ENCODE measurements at regions not wholly inside any gene's neighbourhood (a gene's known extent, or its start where the extent isn't known, plus 50 kb on each side); places are given as distances from the start of the nearest gene placed in this dataset.
"Not testable (repeated sequence)": the region's sequence is repeated elsewhere in the genome, so short reads cannot be mapped to it uniquely, and the experiment has no call there.

DNA sequence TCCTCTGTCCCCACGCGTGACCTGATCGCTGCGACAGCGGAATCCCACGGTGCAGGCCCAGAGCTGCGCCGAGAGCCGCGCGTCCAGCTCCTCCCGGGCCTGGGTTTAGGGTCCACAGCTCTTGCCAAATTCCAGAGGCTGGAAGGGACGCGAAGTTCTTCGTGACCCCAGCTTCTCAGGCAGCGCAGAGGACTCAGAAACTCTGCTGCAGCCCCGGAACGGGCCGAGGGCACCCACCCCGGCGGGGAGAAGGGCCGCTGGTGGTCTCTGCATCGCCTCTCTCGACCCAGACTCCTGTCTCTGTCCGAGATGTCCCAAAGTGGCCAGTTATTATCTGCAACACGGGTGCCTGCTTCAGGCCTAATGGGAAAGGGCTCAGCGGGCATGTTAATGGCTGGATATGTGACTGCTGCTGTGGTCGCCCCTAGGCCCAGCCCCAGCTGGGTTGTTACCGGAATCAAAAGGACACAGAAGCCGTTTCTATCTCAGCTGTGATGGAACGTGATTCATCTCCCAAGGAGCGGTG is 236.4 kb downstream of the VRK1 start:
- ATAC-seq = no peak

DNA sequence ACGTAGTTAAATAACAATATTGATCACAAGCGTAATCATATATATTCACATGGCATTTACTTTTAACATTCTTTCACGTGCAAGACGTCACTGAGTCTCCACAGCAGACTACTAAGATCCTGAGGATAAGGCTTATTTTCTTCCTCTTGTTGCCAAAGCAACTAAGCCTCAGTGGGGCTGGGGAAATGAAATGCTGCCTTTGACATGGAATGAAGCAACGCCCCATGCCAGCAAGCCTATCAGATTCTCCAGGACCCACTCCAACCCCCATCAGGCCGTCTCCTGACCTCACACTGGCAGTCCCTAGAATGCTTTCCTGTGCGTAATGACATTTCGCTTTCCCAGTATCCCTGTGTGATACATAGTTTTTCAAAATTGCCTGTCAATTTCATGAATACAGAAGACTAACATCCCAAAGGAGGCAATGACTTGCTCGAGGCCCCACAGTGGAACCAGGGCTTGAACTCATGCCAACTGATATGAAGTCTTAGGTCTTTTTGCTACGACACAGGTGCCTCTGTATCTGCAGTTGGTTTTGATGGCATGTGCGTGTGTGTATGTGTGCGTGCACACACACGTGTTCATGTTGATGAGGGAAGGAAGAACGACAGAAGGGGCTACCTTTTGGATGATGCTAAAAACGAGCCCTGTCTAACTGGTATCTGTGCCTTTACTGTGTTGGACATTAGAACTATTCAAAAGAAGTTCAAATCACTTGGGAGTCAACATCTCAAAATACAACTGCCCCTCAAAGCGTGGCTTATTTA is 239.1 kb downstream of the VRK1 start:
- ATAC-seq = no peak

DNA sequence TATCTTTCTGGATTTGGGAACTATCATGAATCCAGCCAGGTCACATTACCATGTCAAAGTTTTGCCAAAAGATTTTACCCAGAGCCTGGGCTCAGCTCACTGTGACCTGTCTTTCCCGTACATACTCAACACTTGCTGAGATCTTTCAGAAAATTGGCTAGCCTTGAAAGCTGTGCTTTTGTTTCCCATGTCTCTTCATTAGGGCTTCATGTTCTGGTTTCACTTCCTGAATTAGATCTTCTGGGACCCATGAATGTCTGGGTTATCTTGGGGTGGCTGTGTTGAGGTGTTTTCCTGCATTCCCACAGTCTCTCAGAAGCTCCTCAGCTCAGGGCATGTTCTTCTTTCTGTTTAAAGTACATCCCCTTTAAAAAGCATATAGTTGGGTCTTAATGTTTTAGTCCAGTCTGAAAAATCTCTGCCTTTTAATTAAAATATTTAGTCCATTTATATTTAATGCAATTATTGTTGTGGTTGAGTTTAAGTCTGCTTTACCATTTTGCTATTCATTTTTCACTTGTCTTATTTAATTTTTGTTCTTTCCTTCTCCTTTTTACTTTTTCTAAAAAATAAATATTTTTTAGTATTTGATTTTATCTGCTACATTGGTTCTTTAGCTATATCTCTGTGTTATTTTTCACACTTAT is 242.7 kb downstream of the VRK1 start:
- ATAC-seq = no peak

DNA sequence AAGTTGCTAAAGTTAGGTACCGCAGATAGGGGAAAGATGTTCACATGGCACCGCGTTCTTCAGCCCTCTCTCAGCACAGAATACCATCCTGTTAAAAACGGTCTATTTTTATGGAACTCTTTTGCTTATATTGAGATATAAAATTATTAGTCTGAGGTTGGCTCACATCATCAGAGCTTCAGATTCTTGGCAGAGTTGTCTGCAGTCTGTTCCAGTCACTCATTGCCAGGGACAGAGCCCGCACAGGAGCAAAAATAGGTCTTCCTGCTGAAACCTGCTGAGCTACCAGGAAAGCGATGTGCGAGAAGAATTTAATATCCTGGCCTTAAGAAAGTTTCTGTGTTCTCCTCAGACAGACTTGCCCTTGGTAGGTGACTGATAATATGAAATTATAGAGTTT is 249.8 kb downstream of the VRK1 start:
- no peak for ATAC-seq

DNA sequence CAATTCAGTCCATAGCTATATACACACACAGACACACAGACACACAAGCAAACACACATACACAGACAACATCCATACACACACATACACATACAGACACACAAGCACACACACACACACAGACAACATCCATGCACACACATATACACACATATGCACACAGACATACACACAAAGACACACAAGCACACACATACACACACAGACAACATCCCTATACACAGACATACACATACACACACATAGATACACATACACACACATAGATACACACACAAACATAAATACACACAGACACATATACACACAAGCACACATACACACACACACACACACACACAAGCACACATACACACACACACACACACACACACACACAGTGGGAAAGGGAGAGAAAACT is 254.8 kb downstream of the VRK1 start:
- no peak for ATAC-seq

DNA sequence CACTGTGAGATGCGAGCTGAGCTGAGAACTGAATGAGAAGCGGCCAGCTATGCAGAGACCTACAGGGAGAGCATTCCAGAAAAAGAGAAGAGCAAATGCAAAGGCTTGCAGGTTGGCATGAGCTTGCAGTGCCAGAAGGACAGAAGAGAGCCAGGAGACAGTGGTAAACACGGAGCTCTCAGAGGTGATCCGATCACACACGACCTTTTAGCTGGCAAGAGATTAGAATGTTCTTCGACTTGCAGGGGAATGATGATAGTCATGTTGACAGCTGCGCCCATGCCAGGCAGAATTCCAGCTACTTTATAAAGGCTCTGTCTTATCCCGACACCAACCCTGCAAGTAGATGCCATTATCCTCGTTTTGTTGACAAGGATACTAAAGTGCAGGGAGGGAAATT is 256.8 kb downstream of the VRK1 start:
- ATAC-seq = no peak

DNA sequence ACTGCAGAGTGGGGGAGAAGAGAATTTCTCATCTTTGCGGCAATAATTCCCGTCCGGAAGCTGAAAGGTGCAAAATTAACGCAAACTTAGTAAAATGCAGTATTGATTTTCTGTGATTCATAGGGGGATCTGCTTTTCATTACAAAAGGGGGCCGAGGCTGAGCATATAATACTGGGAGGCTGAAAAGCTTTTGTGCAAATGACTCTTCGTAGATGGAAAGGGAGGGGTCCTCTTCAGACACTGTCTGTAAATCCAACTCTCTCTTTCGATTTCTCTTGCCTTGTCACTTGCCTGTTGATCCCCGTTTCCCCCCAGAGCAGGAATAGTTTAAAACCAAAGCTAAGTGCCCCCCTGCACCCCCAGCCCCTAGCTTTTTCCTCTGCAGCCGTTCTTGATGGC is 258.2 kb downstream of the VRK1 start:
- no peak for ATAC-seq

DNA sequence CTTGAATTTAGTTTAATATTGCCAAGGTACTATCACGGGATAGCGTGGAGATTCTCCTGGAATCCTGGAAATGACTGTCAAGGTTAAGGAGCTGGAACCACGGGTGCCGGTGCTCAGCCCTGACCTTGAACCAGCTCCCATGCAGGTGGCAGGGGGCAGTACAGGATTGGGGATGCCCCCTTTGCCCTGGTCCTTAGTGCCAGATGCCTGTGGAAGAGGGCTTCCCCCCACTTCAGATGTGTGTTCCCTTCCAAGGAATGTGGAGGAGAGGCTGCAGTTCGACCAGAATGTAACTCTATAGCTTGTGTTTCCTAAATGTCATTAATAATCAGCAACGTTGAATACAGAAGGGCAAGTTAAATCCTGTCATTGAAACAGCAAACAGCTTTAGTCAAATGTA is 258.9 kb downstream of the VRK1 start:
- no peak for ATAC-seq

DNA sequence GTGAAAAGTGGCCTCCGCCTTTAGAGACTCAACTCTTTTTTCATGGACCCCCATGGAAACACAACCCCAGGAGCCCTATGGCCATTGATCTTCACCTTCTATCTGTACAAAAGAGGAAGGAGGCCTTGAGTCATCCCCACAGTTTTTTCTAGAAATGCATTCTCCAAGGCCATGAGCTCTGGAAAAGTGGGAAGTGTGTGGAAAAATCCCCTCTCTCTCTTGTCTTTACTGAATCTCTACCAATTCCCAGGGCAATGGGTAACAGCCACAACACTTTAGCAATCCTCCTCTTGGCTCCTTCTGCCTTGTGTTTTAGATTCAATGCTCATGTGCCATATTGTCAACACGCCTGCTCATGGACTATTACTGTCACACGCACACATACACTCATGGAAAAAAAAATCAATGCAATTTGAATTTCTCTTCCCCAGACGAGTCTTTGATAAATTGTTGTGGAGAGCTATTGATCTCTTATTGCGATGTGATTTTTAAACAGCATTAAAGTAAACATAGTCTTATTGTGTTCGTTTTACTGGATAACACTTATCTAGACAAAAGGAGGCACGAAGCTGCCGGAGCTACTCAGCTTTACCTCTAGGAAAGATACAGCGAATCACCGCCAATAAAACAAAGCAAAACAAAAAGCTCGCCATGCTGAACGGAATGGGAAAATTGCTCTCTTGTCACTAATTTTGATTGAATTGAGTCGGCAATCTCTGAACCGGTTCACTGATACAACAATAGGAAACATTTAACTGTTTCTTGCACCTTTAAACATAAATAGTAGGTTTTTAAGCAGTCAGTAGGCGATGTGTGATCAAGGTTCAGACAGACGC is 260.3 kb downstream of the VRK1 start:
- no peak for ATAC-seq

DNA sequence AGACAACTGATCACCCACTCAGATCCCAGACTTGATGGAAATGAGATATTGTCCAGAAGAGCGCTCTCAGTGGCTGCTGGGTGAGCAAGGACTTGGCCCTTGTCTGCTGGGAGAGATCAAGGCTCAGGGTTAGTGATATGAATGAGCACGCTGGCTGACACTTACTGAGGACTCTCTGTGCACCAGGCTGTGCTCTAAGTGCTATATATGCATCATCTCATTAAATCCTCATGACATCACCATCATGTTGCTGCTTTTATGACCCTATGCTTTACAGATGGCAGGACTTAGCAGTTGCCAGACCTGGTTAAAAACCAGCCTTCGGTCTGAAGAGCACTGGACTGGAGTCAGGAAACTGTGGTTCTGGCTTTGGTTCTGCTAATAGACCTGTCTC is 260.9 kb downstream of the VRK1 start:
- no peak for ATAC-seq

DNA sequence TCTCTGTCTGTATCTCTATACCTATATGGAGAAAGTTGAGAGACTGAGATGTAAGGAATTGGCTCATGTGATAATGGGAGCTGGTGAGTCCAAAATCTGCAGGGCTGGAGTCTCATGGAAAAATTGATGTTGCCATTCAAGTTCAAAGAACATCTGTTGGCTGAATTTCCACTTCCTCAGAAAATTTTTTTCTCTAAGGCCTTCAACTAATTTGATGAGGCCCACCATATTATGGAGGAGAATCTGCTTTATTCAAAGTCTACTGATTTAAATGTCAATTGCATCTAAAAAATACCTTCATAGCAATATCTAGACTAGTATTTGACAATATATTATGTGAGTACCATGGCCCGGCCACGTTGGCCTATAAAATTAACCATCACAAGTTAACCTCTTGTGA is 261.4 kb downstream of the VRK1 start:
- no peak for ATAC-seq

DNA sequence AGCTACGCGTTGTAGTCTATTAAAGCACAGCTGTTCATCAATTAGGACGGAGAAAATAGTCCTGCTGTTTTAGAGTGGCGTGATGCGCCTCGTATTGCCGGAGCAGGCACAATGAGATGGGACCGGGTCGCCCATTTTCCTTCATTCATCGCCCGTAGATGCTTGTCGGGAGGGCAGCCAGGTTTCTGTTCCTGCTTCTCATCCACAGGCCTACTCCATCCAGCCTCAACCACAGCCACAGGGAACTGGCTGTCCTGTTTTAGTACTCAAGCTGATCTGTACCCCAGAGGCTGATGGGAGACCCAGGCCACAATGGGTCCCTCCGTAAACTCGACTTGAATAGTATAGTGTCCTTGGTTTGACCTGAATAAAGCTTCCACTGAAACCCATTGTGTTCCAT is 264.0 kb downstream of the VRK1 start:
- ATAC-seq = no peak

DNA sequence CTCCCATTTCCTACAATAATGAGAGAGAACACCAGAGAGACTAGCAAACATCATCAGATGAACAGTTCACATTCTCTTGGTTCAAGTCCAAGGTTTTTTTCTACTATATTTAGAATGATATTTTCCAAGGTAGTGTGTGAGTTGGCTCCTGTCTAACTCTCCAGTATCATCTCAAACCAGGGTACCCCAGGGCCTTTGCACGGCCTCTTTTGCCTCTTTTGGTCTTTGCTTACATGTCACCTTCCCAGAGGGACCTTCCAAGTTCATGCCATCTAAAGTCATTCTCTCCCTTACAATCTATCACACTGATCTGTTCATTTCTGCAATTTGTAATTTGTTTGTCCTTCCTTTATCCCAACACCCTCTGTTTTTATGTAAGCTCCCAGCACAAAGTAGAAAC is 264.5 kb downstream of the VRK1 start:
- no peak for ATAC-seq

DNA sequence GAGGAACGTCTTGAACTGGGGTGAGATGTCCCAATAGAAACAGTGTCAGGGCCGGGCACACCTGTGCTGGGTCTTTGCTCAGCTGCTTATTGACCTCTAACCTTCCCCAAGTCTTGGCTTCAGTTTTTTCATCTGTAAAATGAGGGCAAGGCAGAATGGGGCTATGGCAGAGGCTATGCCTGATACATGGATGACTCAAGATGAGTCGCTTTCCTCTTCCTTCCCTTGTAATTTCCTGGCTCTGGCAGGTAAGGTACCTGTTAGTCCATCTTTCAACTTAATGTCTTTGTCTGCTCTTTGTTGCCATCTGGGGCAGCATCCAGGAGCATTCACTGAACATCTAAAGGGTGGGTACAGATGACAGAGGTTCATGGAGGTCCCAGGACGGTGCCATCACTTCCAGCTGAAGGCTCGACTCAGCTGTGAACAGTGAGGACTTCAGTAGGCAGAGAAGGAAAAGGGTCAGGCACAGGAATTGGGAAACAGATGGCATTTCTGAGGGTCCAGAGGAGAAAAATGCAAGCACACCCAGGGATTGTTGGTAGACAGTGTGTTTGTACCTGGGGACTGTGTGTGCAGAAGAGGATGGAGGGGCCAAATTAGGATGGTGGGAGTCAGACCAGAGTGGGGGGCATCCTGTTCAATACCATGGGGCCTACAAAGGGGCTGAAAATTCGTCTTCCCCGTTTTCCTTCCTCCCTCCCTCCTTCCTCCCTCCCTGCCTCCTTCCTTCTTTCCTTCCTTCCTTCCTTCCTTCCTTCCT is 268.3 kb downstream of the VRK1 start:
- no peak for ATAC-seq

DNA sequence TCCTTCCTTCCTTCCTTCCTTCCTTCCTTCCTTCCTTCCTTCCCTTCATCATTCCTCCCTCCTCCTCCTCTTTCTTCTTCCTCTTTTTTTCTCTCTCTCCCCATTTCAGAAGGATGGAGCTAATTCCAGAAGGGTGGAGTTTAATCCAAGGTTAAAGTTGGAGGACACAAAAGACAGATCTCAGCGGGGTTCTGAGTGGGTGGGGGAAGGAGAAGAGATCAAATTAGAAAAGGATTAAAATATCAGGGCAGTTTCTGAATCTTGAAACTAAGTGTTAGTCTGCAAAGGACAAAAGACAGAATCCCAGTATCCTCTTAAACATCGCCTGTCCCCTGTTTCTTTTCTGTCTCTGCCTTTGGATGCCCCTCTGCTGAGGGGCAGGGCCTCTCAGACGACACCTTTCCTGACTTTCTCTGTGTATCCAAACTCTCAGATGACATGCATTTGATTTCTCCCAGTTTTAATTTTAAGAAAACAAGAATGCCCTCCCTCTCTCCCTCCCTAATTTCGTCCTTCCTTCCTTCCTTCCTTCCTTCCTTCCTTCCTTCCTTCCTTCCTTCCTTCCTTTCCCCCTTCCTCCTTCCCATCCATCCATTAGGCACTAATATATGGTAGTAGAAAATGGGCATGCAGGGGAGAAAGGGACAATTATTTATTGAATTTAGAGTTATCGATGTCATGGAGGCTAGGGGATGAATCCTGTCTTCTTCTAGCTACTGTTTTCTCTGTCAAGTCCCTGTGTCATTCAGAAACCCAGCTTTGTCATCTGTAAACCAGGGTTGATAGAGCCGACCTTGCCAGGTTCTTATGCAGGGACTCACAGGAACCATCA is 269.1 kb downstream of the VRK1 start:
- ATAC-seq = no peak

DNA sequence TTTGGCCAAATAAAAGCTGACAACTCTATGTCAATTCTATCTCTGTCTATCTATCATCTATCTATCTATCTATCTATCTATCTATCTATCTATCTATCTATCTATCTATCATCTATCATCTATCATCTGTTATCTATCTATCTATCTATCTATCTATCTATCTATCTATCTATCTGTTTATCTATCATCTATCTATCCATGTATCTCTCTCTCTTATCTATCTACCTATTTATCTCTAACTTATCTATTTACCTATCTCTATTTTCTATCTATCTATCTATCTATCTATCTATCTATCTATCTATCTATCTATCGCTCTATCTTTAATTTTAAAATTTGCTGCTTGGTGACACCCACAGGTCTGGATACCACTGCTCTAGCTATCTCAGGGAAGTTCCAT is 271.1 kb downstream of the VRK1 start:
- ATAC-seq = not testable (repeated sequence)

DNA sequence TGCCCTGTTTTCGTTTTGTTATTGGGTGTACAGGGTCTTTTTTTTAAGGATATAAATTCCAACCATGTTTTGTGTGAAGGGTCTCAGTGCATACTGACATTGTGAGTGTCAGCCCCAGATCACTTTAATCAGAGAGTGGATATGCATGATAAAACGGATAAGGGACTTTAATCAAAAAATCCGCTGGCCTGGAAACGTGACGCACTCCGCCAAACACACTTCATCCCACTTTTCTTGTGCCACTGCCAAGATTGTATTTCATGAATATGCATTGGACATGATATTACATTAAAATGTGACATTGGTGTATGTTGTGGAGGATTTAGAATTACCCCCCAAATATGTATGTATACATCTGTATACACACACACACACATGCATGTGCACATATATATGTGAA is 273.1 kb downstream of the VRK1 start:
- no peak for ATAC-seq

DNA sequence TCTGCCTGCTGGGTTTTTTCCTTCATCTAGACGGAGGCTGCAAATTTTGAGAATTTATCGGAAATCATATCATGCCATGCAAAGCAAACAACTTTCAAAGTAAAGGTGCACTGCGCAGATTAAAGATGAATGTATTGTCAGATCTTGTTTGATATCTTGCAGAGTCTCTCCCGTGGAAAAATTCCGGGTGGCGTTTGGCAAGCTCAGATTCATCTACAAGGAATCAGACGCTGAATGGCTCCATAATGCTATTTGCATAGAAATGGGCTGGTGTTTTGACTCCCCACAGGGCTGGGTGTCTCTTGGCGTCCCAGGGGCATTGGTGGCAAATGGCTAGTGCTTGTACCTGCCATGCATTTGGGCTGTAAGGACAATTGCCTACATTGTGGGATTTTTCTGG is 274.0 kb downstream of the VRK1 start:
- no peak for ATAC-seq

DNA sequence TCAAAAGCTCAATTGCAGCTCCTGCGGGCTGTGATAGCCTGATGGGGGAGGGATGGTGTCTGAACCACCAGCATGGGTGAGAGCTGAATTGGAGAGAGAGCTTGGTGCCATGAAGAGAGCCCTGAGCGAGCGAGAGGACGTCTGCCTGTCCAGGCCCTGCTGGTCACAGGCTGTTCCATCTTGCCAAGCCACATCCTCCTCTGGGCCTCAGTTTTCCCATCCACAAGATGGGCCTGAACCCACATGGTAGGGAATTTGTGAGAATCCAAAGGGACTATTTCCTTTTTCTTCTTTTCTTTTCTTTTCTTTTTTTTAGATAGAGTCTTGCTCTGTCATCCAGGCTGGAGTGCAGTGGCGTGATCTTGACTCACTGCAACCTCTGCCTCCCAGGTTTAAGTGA is 276.4 kb downstream of the VRK1 start:
- ATAC-seq = no peak

DNA sequence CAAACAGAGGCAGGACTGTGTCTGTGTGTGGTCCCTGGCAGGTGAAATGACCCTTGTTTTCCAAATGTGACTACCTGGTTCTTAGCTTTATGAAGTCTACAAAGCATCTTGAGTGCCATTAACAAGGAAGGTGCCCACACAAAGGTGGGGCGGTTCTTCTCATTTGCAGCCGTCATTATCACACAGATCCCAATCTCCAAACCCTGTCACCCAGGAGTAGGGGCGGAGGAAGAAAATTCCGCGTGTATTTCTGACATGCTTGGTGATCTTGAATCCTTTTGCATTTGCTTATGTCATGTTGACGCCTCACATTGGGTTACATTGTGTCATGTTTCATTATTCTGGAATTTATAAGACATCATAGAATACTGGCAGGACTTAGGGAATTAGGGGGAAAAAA is 277.3 kb downstream of the VRK1 start:
- ATAC-seq = no peak

DNA sequence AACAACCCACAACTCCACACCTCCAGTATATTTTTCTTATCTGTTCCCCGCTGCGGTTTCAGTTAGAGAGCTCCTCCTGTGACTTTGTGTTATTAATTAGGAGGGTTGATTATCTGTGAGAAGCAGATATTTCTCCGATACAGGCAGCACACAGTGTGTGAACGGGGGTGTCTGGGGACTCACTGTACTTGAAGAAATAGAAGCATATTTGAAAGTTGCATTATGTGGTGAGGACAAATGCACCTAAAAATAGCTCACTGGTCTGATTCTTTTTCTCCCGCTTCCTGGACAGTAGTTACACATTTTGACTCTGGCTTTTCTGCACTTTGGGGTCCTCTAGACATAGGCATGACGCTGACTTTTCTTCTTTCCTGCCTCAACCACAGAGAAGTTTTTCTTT is 277.7 kb downstream of the VRK1 start:
- no peak for ATAC-seq

DNA sequence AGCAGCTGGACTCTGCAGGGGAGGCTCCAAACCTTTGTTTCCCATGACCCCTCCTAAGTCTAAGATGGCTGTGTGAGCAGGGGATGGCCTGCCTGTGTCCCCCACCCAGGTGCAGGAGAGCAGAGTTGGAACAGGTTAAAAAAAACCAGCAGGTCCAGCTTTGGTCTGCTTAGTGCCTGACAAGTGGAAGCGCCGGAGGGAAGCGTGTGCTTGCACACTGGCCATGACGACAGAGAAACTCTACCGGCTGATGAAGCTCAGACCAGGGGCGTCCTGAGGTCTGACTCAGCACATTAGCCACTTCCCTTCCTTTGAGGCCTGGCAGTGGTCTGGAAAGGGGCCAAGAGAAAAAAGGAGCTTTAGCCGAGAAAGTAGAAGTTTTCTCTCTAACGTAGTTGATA is 280.1 kb downstream of the VRK1 start:
- ATAC-seq = no peak
